ENCODE measurements at regions not wholly inside any gene's neighbourhood (a gene's known extent, or its start where the extent isn't known, plus 50 kb on each side); places are given as distances from the start of the nearest gene placed in this dataset.
"Not testable (repeated sequence)": the region's sequence is repeated elsewhere in the genome, so short reads cannot be mapped to it uniquely, and the experiment has no call there.

- Histone ChIP-seq H3K4me3 (no peak overlapping the region), H3K36me3 (ENCODE audit: low read depth) (no peaks in the 10 kb centered on the region), H3K4me1 (ENCODE audit: low read depth) (no peaks in the 10 kb centered on the region), H3K9me3 (no peaks in the 10 kb centered on the region)
- ATAC-seq, result no peak
- TF ChIP-seq, protein P1, sequence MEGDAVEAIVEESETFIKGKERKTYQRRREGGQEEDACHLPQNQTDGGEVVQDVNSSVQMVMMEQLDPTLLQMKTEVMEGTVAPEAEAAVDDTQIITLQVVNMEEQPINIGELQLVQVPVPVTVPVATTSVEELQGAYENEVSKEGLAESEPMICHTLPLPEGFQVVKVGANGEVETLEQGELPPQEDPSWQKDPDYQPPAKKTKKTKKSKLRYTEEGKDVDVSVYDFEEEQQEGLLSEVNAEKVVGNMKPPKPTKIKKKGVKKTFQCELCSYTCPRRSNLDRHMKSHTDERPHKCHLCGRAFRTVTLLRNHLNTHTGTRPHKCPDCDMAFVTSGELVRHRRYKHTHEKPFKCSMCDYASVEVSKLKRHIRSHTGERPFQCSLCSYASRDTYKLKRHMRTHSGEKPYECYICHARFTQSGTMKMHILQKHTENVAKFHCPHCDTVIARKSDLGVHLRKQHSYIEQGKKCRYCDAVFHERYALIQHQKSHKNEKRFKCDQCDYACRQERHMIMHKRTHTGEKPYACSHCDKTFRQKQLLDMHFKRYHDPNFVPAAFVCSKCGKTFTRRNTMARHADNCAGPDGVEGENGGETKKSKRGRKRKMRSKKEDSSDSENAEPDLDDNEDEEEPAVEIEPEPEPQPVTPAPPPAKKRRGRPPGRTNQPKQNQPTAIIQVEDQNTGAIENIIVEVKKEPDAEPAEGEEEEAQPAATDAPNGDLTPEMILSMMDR (IDR thresholded peaks at IDR 0.05), result no peak
- intact Hi-C loops (cut with DNase I, micrococcal nuclease), result no loop called here
- no peak for DNase-seq
Measured at GRCh38 chrX:85666471-85666870, 287.0 kb upstream of the POF1B start.

DNA sequence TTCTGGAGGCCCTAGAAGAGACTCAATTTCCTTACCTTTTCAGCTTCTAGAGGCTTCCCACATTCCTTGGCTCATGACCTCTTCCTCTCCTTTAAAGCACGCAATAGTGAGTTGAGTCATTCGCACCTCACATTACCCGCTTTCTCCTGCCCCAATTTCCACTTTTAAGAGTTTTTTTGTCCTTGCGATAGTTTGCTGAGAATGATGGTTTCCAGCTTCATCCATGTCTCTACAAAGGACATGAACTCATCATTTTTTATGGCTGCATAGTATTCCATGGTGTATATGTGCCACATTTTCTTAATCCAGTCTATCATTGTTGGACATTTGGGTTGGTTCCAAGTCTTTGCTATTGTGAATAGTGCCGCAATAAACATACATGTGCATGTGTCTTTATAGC is 284.5 kb upstream of the POF1B start:
- H3K9me3 ChIP-seq; intact Hi-C loops (cut with DNase I, micrococcal nuclease); ATAC-seq; DNase-seq; H3K4me1 ChIP-seq (ENCODE audit: low read depth); H3K36me3 ChIP-seq (ENCODE audit: low read depth); H3K4me3 ChIP-seq: not testable (repeated sequence)

DNA sequence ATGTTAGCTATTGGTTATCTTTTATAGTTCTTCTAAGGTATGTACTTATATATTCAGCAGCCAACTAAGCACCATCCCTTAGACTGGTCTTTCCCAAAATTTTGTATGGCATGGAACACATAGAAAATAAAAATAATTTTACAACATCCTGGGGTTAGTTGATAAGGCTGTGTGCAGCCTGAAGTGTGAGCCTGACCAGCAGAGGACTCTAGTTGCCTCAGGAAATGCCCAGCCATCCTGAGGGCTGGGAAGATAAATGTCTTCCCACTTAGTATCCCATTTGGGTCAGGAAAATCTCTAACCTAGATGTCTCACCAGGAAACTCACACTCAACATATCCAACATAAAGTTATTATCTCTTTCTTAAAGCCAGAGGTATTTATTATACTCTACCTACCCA is 251.4 kb upstream of the POF1B start:
- Histone ChIP-seq H3K9me3 (no peaks in the 10 kb centered on the region), H3K4me3 (no peak overlapping the region), H3K4me1 (ENCODE audit: low read depth) (no peaks in the 10 kb centered on the region), H3K36me3 (ENCODE audit: low read depth) (no peaks in the 10 kb centered on the region)
- TF ChIP-seq, protein P1 (IDR thresholded peaks at IDR 0.05), result no peak
- no peak for DNase-seq
- no peak for ATAC-seq
- intact Hi-C loops (cut with DNase I, micrococcal nuclease), result no loop called here

GRCh38 chrX:85627363-85627762 is 247.9 kb upstream of the POF1B start:
- ATAC-seq (no peak), DNase-seq (no peak)
- intact Hi-C loops (cut with DNase I, micrococcal nuclease), result no loop called here
- Histone ChIP-seq H3K4me1 (ENCODE audit: low read depth) (no peaks in the 10 kb centered on the region), H3K36me3 (ENCODE audit: low read depth) (no peaks in the 10 kb centered on the region), H3K9me3 (no peaks in the 10 kb centered on the region), H3K4me3 (no peak overlapping the region)
- TF ChIP-seq, protein P1 (IDR thresholded peaks at IDR 0.05), result no peak

- TF ChIP-seq, protein P1 (IDR thresholded peaks at IDR 0.05), result no peak
- no peaks in the 10 kb centered on the region for H3K4me1 ChIP-seq (ENCODE audit: low read depth)
- H3K4me3 ChIP-seq, result no peak overlapping the region
- intact Hi-C loops (cut with DNase I, micrococcal nuclease), result no loop called here
- DNase-seq (peak in 1 of 3 donors; percentile 27), ATAC-seq (no peak)
- H3K9me3 ChIP-seq, result no peaks in the 10 kb centered on the region
- H3K36me3 ChIP-seq (ENCODE audit: low read depth), result no peaks in the 10 kb centered on the region
Measured at GRCh38 chrX:85622635-85623034, 243.2 kb upstream of the POF1B start.

DNA sequence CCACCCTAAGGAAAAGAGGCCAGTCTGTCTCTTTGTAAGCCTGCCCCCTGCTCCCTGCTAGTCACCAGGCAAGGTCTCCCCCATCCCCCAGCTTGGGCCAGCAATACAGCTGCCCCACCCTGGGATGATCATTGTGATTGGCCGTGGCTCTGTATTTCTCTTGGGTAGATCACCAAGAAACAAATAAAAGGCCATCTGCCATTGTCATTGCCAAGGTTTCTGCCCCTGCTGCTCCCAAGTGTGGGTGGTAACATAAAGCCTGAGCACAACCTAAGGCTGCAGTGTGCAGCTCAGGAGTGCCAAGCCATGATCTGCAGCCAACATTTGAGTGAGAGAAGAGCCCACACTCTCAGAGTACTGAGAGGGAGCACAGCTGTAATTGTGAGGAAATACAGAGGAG is 241.0 kb upstream of the POF1B start:
- TF ChIP-seq, protein P1 (IDR thresholded peaks at IDR 0.05), result no peak
- ATAC-seq, result no peak
- DNase-seq, result no peak
- intact Hi-C loops (cut with DNase I, micrococcal nuclease), result no loop called here
- H3K4me3 ChIP-seq, result no peak overlapping the region
- no peaks in the 10 kb centered on the region for H3K36me3 ChIP-seq (ENCODE audit: low read depth)
- no peaks in the 10 kb centered on the region for H3K9me3 ChIP-seq
- no peaks in the 10 kb centered on the region for H3K4me1 ChIP-seq (ENCODE audit: low read depth)

Measured in mucosa of descending colon (tissue), 3 donors.